K562 (cell line): ENCODE measurements at regions not wholly inside any gene's neighbourhood (a gene's known extent, or its start where the extent isn't known, plus 50 kb on each side); places are given as distances from the start of the nearest gene placed in this dataset.

Experiments used
- ATAC-seq: fragments of 200-7000 bp; cut with Tn5 transposase; 3 replicates; pipeline ENCODE4 v1.9.1; 2020; ENCODE audit warnings: moderate library complexity
- BruUV-seq: library from RNA; stranded (reverse); fragments of 400-500 nt; replicated peaks from 2 replicates; lab custom pipeline; 2021; lab: Mats Ljungman, UMichigan
- CTCF ChIA-PET: fragments of 300-600 bp; formaldehyde crosslinking; extraction: SDS; loops from one replicate; lab custom pipeline; 2021; ENCODE audit warnings: low intra/inter-chr PET ratio; lab: Yijun Ruan, JAX
- POLR2A ChIA-PET: fragments of 300-600, 350-650 bp; sonication (Branson Sonifier 250); formaldehyde crosslinking; extraction: SDS; loops from one replicate; lab custom pipeline; 2021; ENCODE audit warnings: antibody characterized with exemption, inconsistent platforms; lab: Yijun Ruan, JAX
- DNase-seq, 4 experiments: peaks; one replicate each; pipeline versions ENCODE4 v3.0.0 to v3.0.0-alpha.2; 2011 to 2018; ENCODE audit warnings: low spot score in 3 of 4, mixed read lengths in 3 of 4; ENCODE audit errors: extremely low read depth in 1 of 4
- FAIRE-seq: peaks from 2 replicates; lab custom pipeline; 2011; peaks lifted over from hg19 to GRCh38; lab: Jason Lieb, UNC
- H2AFZ ChIP-seq: 2 replicates; pipeline ENCODE4 v1.6.0; 2011; ENCODE audit warnings: low read depth, low read length, control low read depth, inconsistent platforms
- H3K27ac ChIP-seq: fragments of 200-600 bp; 3 replicates; pipeline ENCODE4 v1.8.0; 2011; ENCODE audit warnings: low read depth, mild to moderate bottlenecking, control low read depth, inconsistent platforms, low read length, moderate library complexity, mixed read lengths; ENCODE audit errors: extremely low read depth
- H3K27me3 ChIP-seq, 2 experiments: fragments of 300-600 bp in 1 of 2; 2 replicates in 1 of 2; 3 replicates in 1 of 2; pipeline versions ENCODE4 v1.6.0 to v1.8.0; 2011; ENCODE audit warnings: inconsistent platforms in 2 of 2, low read length in 2 of 2, mild to moderate bottlenecking in 1 of 2, mixed read lengths in 1 of 2, moderate library complexity in 1 of 2; ENCODE audit not compliant: control insufficient read depth in 2 of 2, insufficient read depth in 2 of 2
- H3K36me3 ChIP-seq: fragments of 300-600 bp; 3 replicates; pipeline ENCODE4 v1.8.0; 2011; ENCODE audit warnings: mild to moderate bottlenecking, low read length, inconsistent platforms; ENCODE audit not compliant: control insufficient read depth, insufficient read depth
- H3K4me1 ChIP-seq, 2 experiments: fragments of 200-600 bp in 1 of 2; replicated peaks in 1 of 2; 2 replicates in 1 of 2; 3 replicates in 1 of 2; pipeline versions ENCODE4 v1.5.1 to v1.8.0; 2011; ENCODE audit warnings: inconsistent platforms in 2 of 2, low read length in 2 of 2, mild to moderate bottlenecking in 1 of 2, mixed read lengths in 1 of 2, moderate library complexity in 1 of 2; ENCODE audit not compliant: control insufficient read depth in 2 of 2, insufficient read depth in 2 of 2
- H3K4me2 ChIP-seq: 2 replicates; pipeline ENCODE4 v1.6.1; 2011; ENCODE audit warnings: low read length, control low read depth, inconsistent platforms, mixed read lengths; ENCODE audit not compliant: insufficient read depth
- H3K4me3 ChIP-seq: fragments of 200-600 bp; sonication (generic), shearing (Covaris generic); 2 replicates; pipeline ENCODE4 v1.5.1; 2016; ENCODE audit warnings: control low read depth, inconsistent platforms
- H3K79me2 ChIP-seq: fragments of 200-600 bp; 3 replicates; pipeline ENCODE4 v1.8.0; 2011; ENCODE audit warnings: low read length, inconsistent platforms; ENCODE audit not compliant: control insufficient read depth, insufficient read depth
- H3K9ac ChIP-seq, 2 experiments: 2 replicates each; pipeline versions ENCODE4 v1.6.0 to v1.6.1; 2011; ENCODE audit warnings: low read depth in 2 of 2, low read length in 2 of 2, control low read depth in 1 of 2, inconsistent platforms in 1 of 2, mild to moderate bottlenecking in 1 of 2, mixed read lengths in 1 of 2; ENCODE audit not compliant: insufficient read depth in 1 of 2
- H3K9me1 ChIP-seq: one replicate; pipeline ENCODE4 v1.6.0; 2011; ENCODE audit warnings: inconsistent platforms, mild to moderate bottlenecking, low read length, moderate library complexity; ENCODE audit not compliant: control insufficient read depth, insufficient read depth
- H3K9me3 ChIP-seq: replicated peaks from 2 replicates; pipeline ENCODE4 v1.5.1; 2011; ENCODE audit warnings: low read depth, low read length, inconsistent platforms; ENCODE audit not compliant: control insufficient read depth, insufficient read depth
- H4K20me1 ChIP-seq: replicated peaks from 2 replicates; pipeline ENCODE4 v1.6.1; 2011; ENCODE audit warnings: low read length, inconsistent platforms, mixed read lengths; ENCODE audit not compliant: control insufficient read depth, insufficient read depth
- BACH1 ChIP-seq: fragments of 200-800 bp; sonication (Bioruptor generic); IDR thresholded peaks from 2 replicates; pipeline ENCODE4 v1.6.1; 2016; ENCODE audit warnings: missing genetic modification characterization, missing compliant biosample characterization
- CAMTA2 ChIP-seq: fragments of 250-450 bp; sonication (Bioruptor Pico); conservative IDR thresholded peaks from 2 replicates; pipeline ENCODE4 v1.5.1; 2022
- ETV1 ChIP-seq: fragments of 450-650 bp; conservative IDR thresholded peaks from 2 replicates; pipeline ENCODE4 v1.6.1; 2016; ENCODE audit warnings: missing genetic modification characterization, control low read depth, low read depth, missing compliant biosample characterization
- GMEB1 ChIP-seq: fragments of 250-450 bp; sonication (Bioruptor Pico); IDR thresholded peaks from 2 replicates; pipeline ENCODE4 v1.4.0; 2020; ENCODE audit warnings: mild to moderate bottlenecking
- MTF1 ChIP-seq: fragments of 250-450 bp; sonication (Bioruptor Pico); IDR thresholded peaks from 2 replicates; pipeline ENCODE4 v1.9.0; 2021; ENCODE audit warnings: moderate library complexity, mild to moderate bottlenecking, inconsistent platforms, borderline replicate concordance
- RBM25 ChIP-seq: fragments of 200-400 bp; formaldehyde crosslinking; IDR thresholded peaks from 2 replicates; pipeline ENCODE4 v1.6.1; 2018; ENCODE audit warnings: low read length, low read depth, moderate library complexity; ENCODE audit not compliant: severe bottlenecking
- SMAD3 ChIP-seq: fragments of 450-650 bp; formaldehyde crosslinking; conservative IDR thresholded peaks from 2 replicates; pipeline ENCODE4 v1.4.0; 2020; ENCODE audit warnings: mild to moderate bottlenecking
- SRSF7 ChIP-seq: fragments of 200-400 bp; formaldehyde crosslinking; optimal IDR thresholded peaks from 2 replicates; pipeline ENCODE3; 2017; ENCODE audit warnings: mild to moderate bottlenecking, low read depth, low read length
- WGBS: fragments of 100-300 bp; shearing (Covaris generic); methylation state at CpG from one replicate; pipeline ENCODE4 v1.1.6; 2016; ENCODE audit warnings: low coverage, mixed read lengths; ENCODE audit not compliant: insufficient coverage; ENCODE audit errors: missing lambda C conversion rate; 5-methylcytosine and 5-hydroxymethylcytosine counted together
- in situ Hi-C: fragments of 300-500 bp; cut with MboI; formaldehyde crosslinking; loops from 4 replicates; pipeline ENCODE4 v1.15.0; 2018; ENCODE audit warnings: inconsistent platforms, mixed read lengths
- intact Hi-C: fragments of 100-400 bp; cut with micrococcal nuclease; formaldehyde crosslinking; loops from 2 replicates; pipeline ENCODE4 v1.14.2; 2022

- Histone ChIP-seq H3K36me3 (no peaks in the 10 kb centered on the region), H2AFZ (no peak overlapping the region), H4K20me1 (no peaks in the 10 kb centered on the region), H3K9ac (no peak overlapping the region), H3K79me2 (no peaks in the 10 kb centered on the region), H3K27ac (no peak overlapping the region), H3K4me3 (no peak overlapping the region), H3K4me2 (no peak overlapping the region), H3K27me3 (no peaks in the 10 kb centered on the region), H3K9me3 (no peaks in the 10 kb centered on the region), H3K4me1 (no peaks in the 10 kb centered on the region), H3K9me1 (no peaks in the 10 kb centered on the region)
- TF ChIP-seq SMAD3 (CRISPR knock-in tag) (no peak), SRSF7 (no peak), ETV1 (tag) (no peak), RBM25 (no peak), MTF1 (CRISPR knock-in tag) (no peak), BACH1 (tag) (no peak), CAMTA2 (CRISPR knock-in tag) (no peak), GMEB1 (CRISPR knock-in tag) (no peak)
- POLR2A ChIA-PET, result no interaction called here
- intact Hi-C loops (no loop called here), in situ Hi-C loops (no loop called here)
- no peak for DNase-seq
- 0% methylated on average over 1 of the region's 1 CpG for WGBS
- FAIRE-seq, result no peak
- no TSS peak for BruUV-seq
- CTCF ChIA-PET, result no interaction called here
- no peak for ATAC-seq
These were observed 650.0 kb upstream of the ZNF608 start for GRCh38 chr5:125396462-125396861.
